ENCODE measurements at regions not wholly inside any gene's neighbourhood (a gene's known extent, or its start where the extent isn't known, plus 50 kb on each side); places are given as distances from the start of the nearest gene placed in this dataset.

GRCh38 chr1:79376106-79376505 lies 369.6 kb upstream of the ADGRL4 start:
- H3K36me3 ChIP-seq, result no peaks in the 10 kb centered on the region
- no peaks in the 10 kb centered on the region for H3K4me1 ChIP-seq
- H3K27ac ChIP-seq, result no peak overlapping the region
- H3K9me3 ChIP-seq, result no peaks in the 10 kb centered on the region
- DNase-seq, result no peak
- H3K4me3 ChIP-seq, result no peak overlapping the region
- TF ChIP-seq POLR2A (IDR thresholded peaks at IDR 0.05), result no peak
- TF ChIP-seq CTCF (IDR thresholded peaks at IDR 0.05), result no peak
- H3K27me3 ChIP-seq, result no peaks in the 10 kb centered on the region

- no peaks in the 10 kb centered on the region for H3K9me3 ChIP-seq
- no peaks in the 10 kb centered on the region for H3K36me3 ChIP-seq
- no peaks in the 10 kb centered on the region for H3K4me1 ChIP-seq
- TF ChIP-seq CTCF (IDR thresholded peaks at IDR 0.05), result no peak
- TF ChIP-seq POLR2A (IDR thresholded peaks at IDR 0.05), result no peak
- H3K27ac ChIP-seq, result no peak overlapping the region
- DNase-seq, result no peak
- no peaks in the 10 kb centered on the region for H3K27me3 ChIP-seq
- H3K4me3 ChIP-seq, result no peak overlapping the region
These were observed 368.8 kb upstream of the ADGRL4 start for GRCh38 chr1:79375352-79375751.

- TF ChIP-seq POLR2A (IDR thresholded peaks at IDR 0.05) (no peak), CTCF (IDR thresholded peaks at IDR 0.05) (no peak)
- no peak overlapping the region for H3K4me3 ChIP-seq
- no peaks in the 10 kb centered on the region for H3K9me3 ChIP-seq
- H3K4me1 ChIP-seq, result no peaks in the 10 kb centered on the region
- DNase-seq, result no peak
- H3K36me3 ChIP-seq, result no peaks in the 10 kb centered on the region
- no peaks in the 10 kb centered on the region for H3K27me3 ChIP-seq
- no peak overlapping the region for H3K27ac ChIP-seq
These were observed 367.9 kb upstream of the ADGRL4 start for GRCh38 chr1:79374397-79374796.

GRCh38 chr1:79373481-79374125 lies 367.1 kb upstream of the ADGRL4 start:
- H3K9me3 ChIP-seq, result no peaks in the 10 kb centered on the region
- no peaks in the 10 kb centered on the region for H3K36me3 ChIP-seq
- no peak overlapping the region for H3K27ac ChIP-seq
- no peak for TF ChIP-seq CTCF (IDR thresholded peaks at IDR 0.05)
- TF ChIP-seq POLR2A (IDR thresholded peaks at IDR 0.05), result no peak
- DNase-seq, result no peak
- no peaks in the 10 kb centered on the region for H3K27me3 ChIP-seq
- no peaks in the 10 kb centered on the region for H3K4me1 ChIP-seq
- no peak overlapping the region for H3K4me3 ChIP-seq

GRCh38 chr1:79371802-79372201 lies 365.3 kb upstream of the ADGRL4 start:
- no peak for DNase-seq
- Histone ChIP-seq H3K36me3 (no peaks in the 10 kb centered on the region), H3K27ac (no peak overlapping the region), H3K27me3 (no peaks in the 10 kb centered on the region), H3K4me3 (no peak overlapping the region), H3K4me1 (no peaks in the 10 kb centered on the region), H3K9me3 (no peaks in the 10 kb centered on the region)
- TF ChIP-seq CTCF (IDR thresholded peaks at IDR 0.05) (no peak), POLR2A (IDR thresholded peaks at IDR 0.05) (no peak)

- DNase-seq, result no peak
- Histone ChIP-seq H3K36me3 (no peaks in the 10 kb centered on the region), H3K4me1 (no peaks in the 10 kb centered on the region), H3K9me3 (no peaks in the 10 kb centered on the region), H3K4me3 (no peak overlapping the region), H3K27ac (no peak overlapping the region), H3K27me3 (no peaks in the 10 kb centered on the region)
- TF ChIP-seq CTCF (IDR thresholded peaks at IDR 0.05) (no peak), POLR2A (IDR thresholded peaks at IDR 0.05) (no peak)
These were observed 362.6 kb upstream of the ADGRL4 start for GRCh38 chr1:79369091-79369490.
